H1 (cell line): ENCODE measurements at regions not wholly inside any gene's neighbourhood (a gene's known extent, or its start where the extent isn't known, plus 50 kb on each side); places are given as distances from the start of the nearest gene placed in this dataset.

ENCODE experiments used
- CTCF ChIA-PET: fragments of 300-600 bp; sonication (Branson Sonifier 250); formaldehyde crosslinking; loops from one replicate; lab custom pipeline; 2021; ENCODE audit not compliant: partially characterized antibody; lab: Charles Lee
- POLR2A ChIA-PET: fragments of 300-600 bp; sonication (Branson Sonifier 250); formaldehyde crosslinking; loops from one replicate; lab custom pipeline; 2021; ENCODE audit warnings: inconsistent platforms; ENCODE audit not compliant: partially characterized antibody; lab: Charles Lee
- DNase-seq, 2 experiments: peaks; one replicate each; pipeline versions ENCODE4 v3.0.0 to v3.0.0-alpha.2; 2010 to 2022; ENCODE audit warnings: low spot score in 2 of 2, low read depth in 1 of 2, mixed read lengths in 1 of 2
- FAIRE-seq: peaks from 2 replicates; lab custom pipeline; 2011; peaks lifted over from hg19 to GRCh38; lab: Jason Lieb, UNC
- H2AFZ ChIP-seq: 2 replicates; pipeline ENCODE4 v1.8.1; 2012; ENCODE audit warnings: low read length, inconsistent platforms
- H2AK5ac ChIP-seq: 2 replicates; pipeline ENCODE4 v1.6.1; 2013; ENCODE audit warnings: low read depth, low read length
- H2BK120ac ChIP-seq: replicated peaks from 2 replicates; pipeline ENCODE3; 2013; ENCODE audit warnings: low read depth, low read length, inconsistent platforms
- H2BK12ac ChIP-seq: 2 replicates; pipeline ENCODE4 v1.6.1; 2013; ENCODE audit warnings: low read depth, low read length
- H2BK15ac ChIP-seq: 2 replicates; pipeline ENCODE4 v1.6.1; 2013; ENCODE audit warnings: low read length
- H2BK20ac ChIP-seq: 2 replicates; pipeline ENCODE4 v1.6.1; 2013; ENCODE audit warnings: low read length
- H2BK5ac ChIP-seq: 2 replicates; pipeline ENCODE4 v1.6.1; 2013; ENCODE audit warnings: low read depth, low read length
- H3K14ac ChIP-seq: 2 replicates; pipeline ENCODE4 v1.6.1; 2013; ENCODE audit warnings: inconsistent platforms; ENCODE audit not compliant: insufficient read length
- H3K18ac ChIP-seq: 2 replicates; pipeline ENCODE4 v1.6.1; 2013; ENCODE audit warnings: low read length; ENCODE audit errors: extremely low read depth
- H3K23ac ChIP-seq: 2 replicates; pipeline ENCODE4 v1.6.1; 2013; ENCODE audit warnings: inconsistent platforms; ENCODE audit not compliant: insufficient read length
- H3K23me2 ChIP-seq: 2 replicates; pipeline ENCODE4 v1.6.1; 2013; ENCODE audit warnings: low read depth, low read length
- H3K27ac ChIP-seq: 2 replicates; pipeline ENCODE4 v1.6.1; 2011; ENCODE audit warnings: low read depth, low read length, inconsistent platforms
- H3K27me3 ChIP-seq, 4 experiments: replicated peaks in 1 of 4; 1 replicate in 1 of 4; 2 replicates in 3 of 4; pipeline versions ENCODE4 v1.6.1 to v1.8.1; 2011 to 2013; ENCODE audit warnings: low read length in 3 of 4, mild to moderate bottlenecking in 3 of 4, inconsistent platforms in 2 of 4, mixed read lengths in 2 of 4, moderate library complexity in 1 of 4; ENCODE audit not compliant: control insufficient read depth in 3 of 4, insufficient read depth in 3 of 4; ENCODE audit errors: extremely low read depth in 1 of 4
- H3K36me3 ChIP-seq, 4 experiments: 2 replicates each; pipeline versions ENCODE4 v1.6.1 to v1.8.1; 2011 to 2013; ENCODE audit warnings: mild to moderate bottlenecking in 4 of 4, low read length in 3 of 4, moderate library complexity in 2 of 4, control low read depth in 1 of 4, inconsistent platforms in 1 of 4; ENCODE audit not compliant: insufficient read depth in 4 of 4, control insufficient read depth in 2 of 4
- H3K4ac ChIP-seq: replicated peaks from 2 replicates; pipeline ENCODE3; 2013; ENCODE audit warnings: low read length, low read depth, mixed read lengths, inconsistent platforms; ENCODE audit not compliant: insufficient read length
- H3K4me1 ChIP-seq, 4 experiments: replicated peaks in 1 of 4; 1 replicate in 1 of 4; 2 replicates in 3 of 4; pipeline versions ENCODE4 v1.6.1 to v1.8.1; 2011 to 2013; ENCODE audit warnings: low read length in 3 of 4, inconsistent platforms in 2 of 4, mixed read lengths in 1 of 4; ENCODE audit not compliant: insufficient read depth in 4 of 4, control insufficient read depth in 3 of 4
- H3K4me2 ChIP-seq, 2 experiments: 2 replicates each; pipeline versions ENCODE4 v1.6.1 to v1.8.1; 2011 to 2013; ENCODE audit warnings: low read depth in 2 of 2, low read length in 2 of 2, control low read depth in 1 of 2, inconsistent platforms in 1 of 2, mild to moderate bottlenecking in 1 of 2; ENCODE audit not compliant: insufficient read depth in 1 of 2
- H3K4me3 ChIP-seq, 4 experiments: fragments of 200-600, 300-600 bp in 1 of 4; sonication (generic), shearing (Covaris generic), sonication (Bioruptor Twin) in 1 of 4; 2 replicates each; pipeline versions ENCODE4 v1.5.1 to v1.8.1; 2011 to 2016; ENCODE audit warnings: low read length in 4 of 4, low read depth in 3 of 4, control low read depth in 2 of 4, inconsistent platforms in 2 of 4, mild to moderate bottlenecking in 2 of 4, mixed read lengths in 1 of 4, moderate library complexity in 1 of 4; ENCODE audit not compliant: insufficient read depth in 2 of 4; ENCODE audit errors: extremely low read depth in 1 of 4
- H3K56ac ChIP-seq: replicated peaks from 2 replicates; pipeline ENCODE3; 2013; ENCODE audit warnings: low read depth, mild to moderate bottlenecking, mixed read lengths, low read length, inconsistent platforms; ENCODE audit not compliant: insufficient read length
- H3K79me1 ChIP-seq: 2 replicates; pipeline ENCODE4 v1.6.1; 2013; ENCODE audit warnings: low read depth, low read length, control low read depth
- H3K79me2 ChIP-seq, 2 experiments: 2 replicates each; pipeline versions ENCODE4 v1.6.1 to v1.8.1; 2012 to 2013; ENCODE audit warnings: low read length in 2 of 2, mild to moderate bottlenecking in 2 of 2, inconsistent platforms in 1 of 2; ENCODE audit not compliant: insufficient read depth in 2 of 2, control insufficient read depth in 1 of 2
- H3K9ac ChIP-seq, 4 experiments: replicated peaks in 1 of 4; 1 replicate in 1 of 4; 2 replicates in 3 of 4; pipeline versions ENCODE4 v1.6.1 to v1.8.1; 2011 to 2013; ENCODE audit warnings: low read depth in 3 of 4, low read length in 3 of 4, control low read depth in 2 of 4, mild to moderate bottlenecking in 2 of 4, moderate library complexity in 2 of 4, inconsistent platforms in 1 of 4; ENCODE audit errors: extremely low read depth in 1 of 4
- H3K9me3 ChIP-seq, 2 experiments: 2 replicates each; pipeline versions ENCODE4 v1.6.1 to v1.8.1; 2012 to 2013; ENCODE audit warnings: mild to moderate bottlenecking in 2 of 2, moderate library complexity in 2 of 2, control low read depth in 1 of 2, inconsistent platforms in 1 of 2, low read depth in 1 of 2, low read length in 1 of 2, mixed read lengths in 1 of 2; ENCODE audit not compliant: insufficient read depth in 2 of 2
- H4K20me1 ChIP-seq, 2 experiments: replicated peaks in 1 of 2; 2 replicates each; pipeline versions ENCODE3 to v1.8.1; 2011 to 2013; ENCODE audit warnings: inconsistent platforms in 2 of 2, low read length in 2 of 2, mild to moderate bottlenecking in 1 of 2; ENCODE audit not compliant: insufficient read depth in 2 of 2, control insufficient read depth in 1 of 2
- H4K5ac ChIP-seq: 2 replicates; pipeline ENCODE4 v1.6.1; 2013; ENCODE audit warnings: low read length, low read depth, mixed read lengths, inconsistent platforms; ENCODE audit not compliant: insufficient read length
- H4K8ac ChIP-seq: 2 replicates; pipeline ENCODE4 v1.8.0; 2013; ENCODE audit warnings: mild to moderate bottlenecking, moderate library complexity, low read length, inconsistent platforms; ENCODE audit not compliant: insufficient read depth; ENCODE audit errors: extremely low read depth
- H4K91ac ChIP-seq: replicated peaks from 2 replicates; pipeline ENCODE3; 2013; ENCODE audit warnings: low read length, mixed read lengths, inconsistent platforms; ENCODE audit not compliant: insufficient read length
- JUND ChIP-seq: IDR thresholded peaks from 2 replicates; pipeline ENCODE4 v1.6.1; 2011; ENCODE audit warnings: mild to moderate bottlenecking, improper control_type of control experiment, low read length
- SIX5 ChIP-seq: IDR thresholded peaks from 2 replicates; pipeline ENCODE4 v1.6.1; 2011; ENCODE audit warnings: mild to moderate bottlenecking, low read depth, low read length
- WGBS, 2 experiments: shearing (Covaris generic) in 1 of 2; methylation state at CpG; one replicate each; pipeline versions ENCODE4 v1.1.6 to v1.1.7; 2013 to 2015; ENCODE audit warnings: low lambda C conversion rate in 2 of 2, mixed read lengths in 2 of 2, inconsistent platforms in 1 of 2, low coverage in 1 of 2, missing lambda C conversion rate in 1 of 2; ENCODE audit not compliant: insufficient replicate concordance in 2 of 2, insufficient coverage in 1 of 2, insufficient read length in 1 of 2; ENCODE audit errors: extremely low coverage in 1 of 2, missing lambda C conversion rate in 1 of 2; 5-methylcytosine and 5-hydroxymethylcytosine counted together
- TF ChIP-seq, protein P1 (sequence below): IDR thresholded peaks from 2 replicates; pipeline ENCODE4 v1.6.1; 2012; ENCODE audit warnings: low read length, inconsistent platforms

DNA sequence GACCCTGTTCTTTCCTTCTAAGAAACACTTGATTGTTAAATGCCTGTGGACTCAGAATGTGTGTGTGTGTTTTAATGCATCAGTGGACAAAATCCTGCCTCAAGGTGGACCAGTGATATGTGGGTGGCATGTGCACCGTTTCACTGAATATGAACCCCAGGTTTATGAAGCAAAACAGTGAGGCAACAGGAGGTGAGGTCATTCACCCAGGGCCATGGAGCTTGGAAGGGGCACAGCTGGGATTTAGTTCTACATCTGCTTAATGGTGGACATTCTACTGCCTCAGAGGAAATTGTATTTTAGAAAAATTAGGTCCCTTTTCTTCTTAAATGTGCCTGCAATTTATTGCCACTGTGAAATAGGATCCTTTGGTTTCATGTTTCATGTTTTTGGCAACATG, 549.5 kb upstream of the EEF2KMT start:
- Histone ChIP-seq H3K27me3 (no peaks in the 10 kb centered on the region), H3K36me3 (no peaks in the 10 kb centered on the region), H2AK5ac (no peak overlapping the region), H4K8ac (no peak overlapping the region), H3K23ac (no peak overlapping the region), H3K79me2 (no peaks in the 10 kb centered on the region), H3K4me1 (peaks cover 0 to 11% (median 2%) of the 10 kb centered on the region in 4 experiments; a peak in 5 of 7 replicates), H2BK5ac (no peak overlapping the region), H3K56ac (no peak overlapping the region), H4K20me1 (no peaks in the 10 kb centered on the region), H2BK15ac (no peak overlapping the region), H3K9me3 (no peaks in the 10 kb centered on the region), H2AFZ (no peak overlapping the region), H3K4me2 (no peak overlapping the region), H4K91ac (no peak overlapping the region), H3K18ac (no peak overlapping the region), H3K23me2 (no peaks in the 10 kb centered on the region), H3K4ac (no peak overlapping the region), H2BK20ac (no peak overlapping the region), H3K4me3 (no peak overlapping the region), H4K5ac (no peak overlapping the region), H3K27ac (no peak overlapping the region), H3K79me1 (no peaks in the 10 kb centered on the region), H3K14ac (no peak overlapping the region), H2BK120ac (no peak overlapping the region), H3K9ac (no peak overlapping the region), H2BK12ac (no peak overlapping the region)
- no peak for FAIRE-seq
- ChIA-PET POLR2A (no interaction called here), CTCF (no interaction called here)
- DNase-seq = no peak
- TF ChIP-seq, protein P1, sequence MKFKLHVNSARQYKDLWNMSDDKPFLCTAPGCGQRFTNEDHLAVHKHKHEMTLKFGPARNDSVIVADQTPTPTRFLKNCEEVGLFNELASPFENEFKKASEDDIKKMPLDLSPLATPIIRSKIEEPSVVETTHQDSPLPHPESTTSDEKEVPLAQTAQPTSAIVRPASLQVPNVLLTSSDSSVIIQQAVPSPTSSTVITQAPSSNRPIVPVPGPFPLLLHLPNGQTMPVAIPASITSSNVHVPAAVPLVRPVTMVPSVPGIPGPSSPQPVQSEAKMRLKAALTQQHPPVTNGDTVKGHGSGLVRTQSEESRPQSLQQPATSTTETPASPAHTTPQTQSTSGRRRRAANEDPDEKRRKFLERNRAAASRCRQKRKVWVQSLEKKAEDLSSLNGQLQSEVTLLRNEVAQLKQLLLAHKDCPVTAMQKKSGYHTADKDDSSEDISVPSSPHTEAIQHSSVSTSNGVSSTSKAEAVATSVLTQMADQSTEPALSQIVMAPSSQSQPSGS = no peak
- TF ChIP-seq SIX5 (no peak), JUND (no peak)
- WGBS, 2 experiments = 93% methylated on average over 1 of the region's 1 CpG; no CpG with 5 or more reads in 1 of the 2 experiments
